Stomach (tissue), 4 donors: ENCODE measurements at regions not wholly inside any gene's neighbourhood (a gene's known extent, or its start where the extent isn't known, plus 50 kb on each side); places are given as distances from the start of the nearest gene placed in this dataset.

Experiments
- EP300 ChIP-seq: sonication (generic); formaldehyde crosslinking; IDR thresholded peaks from one replicate; pipeline ENCODE4 v1.6.1; 2017; ENCODE audit warnings: antibody characterized with exemption
- POLR2A ChIP-seq, 4 donors: fragments of 450-650 bp; IDR thresholded peaks; one replicate each; pipeline ENCODE4 v1.6.1; 2016; ENCODE audit warnings: antibody characterized with exemption in 4 of 4, control low read depth in 2 of 4, mild to moderate bottlenecking in 1 of 4, moderate library complexity in 1 of 4
- TF ChIP-seq, protein P1 (sequence below), 7 experiments: fragments of 450-650 bp in 4 of 7; fragments of 200-600 bp in 3 of 7; sonication (generic) in 3 of 7; IDR thresholded peaks; one replicate each; pipeline ENCODE4 v1.5.1; 2016 to 2019; ENCODE audit warnings: antibody characterized with exemption in 7 of 7, control low read depth in 2 of 7, mild to moderate bottlenecking in 1 of 7

GRCh38 chr13:73168226-73168952 is 109.6 kb downstream of the KLF5 start:
- TF ChIP-seq, protein P1, sequence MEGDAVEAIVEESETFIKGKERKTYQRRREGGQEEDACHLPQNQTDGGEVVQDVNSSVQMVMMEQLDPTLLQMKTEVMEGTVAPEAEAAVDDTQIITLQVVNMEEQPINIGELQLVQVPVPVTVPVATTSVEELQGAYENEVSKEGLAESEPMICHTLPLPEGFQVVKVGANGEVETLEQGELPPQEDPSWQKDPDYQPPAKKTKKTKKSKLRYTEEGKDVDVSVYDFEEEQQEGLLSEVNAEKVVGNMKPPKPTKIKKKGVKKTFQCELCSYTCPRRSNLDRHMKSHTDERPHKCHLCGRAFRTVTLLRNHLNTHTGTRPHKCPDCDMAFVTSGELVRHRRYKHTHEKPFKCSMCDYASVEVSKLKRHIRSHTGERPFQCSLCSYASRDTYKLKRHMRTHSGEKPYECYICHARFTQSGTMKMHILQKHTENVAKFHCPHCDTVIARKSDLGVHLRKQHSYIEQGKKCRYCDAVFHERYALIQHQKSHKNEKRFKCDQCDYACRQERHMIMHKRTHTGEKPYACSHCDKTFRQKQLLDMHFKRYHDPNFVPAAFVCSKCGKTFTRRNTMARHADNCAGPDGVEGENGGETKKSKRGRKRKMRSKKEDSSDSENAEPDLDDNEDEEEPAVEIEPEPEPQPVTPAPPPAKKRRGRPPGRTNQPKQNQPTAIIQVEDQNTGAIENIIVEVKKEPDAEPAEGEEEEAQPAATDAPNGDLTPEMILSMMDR (IDR thresholded peaks at IDR 0.05) = no peak
- TF ChIP-seq POLR2A (IDR thresholded peaks at IDR 0.05) (no peak), EP300 (no peak)
